ENCODE measurements at regions not wholly inside any gene's neighbourhood (a gene's known extent, or its start where the extent isn't known, plus 50 kb on each side); places are given as distances from the start of the nearest gene placed in this dataset.

DNA sequence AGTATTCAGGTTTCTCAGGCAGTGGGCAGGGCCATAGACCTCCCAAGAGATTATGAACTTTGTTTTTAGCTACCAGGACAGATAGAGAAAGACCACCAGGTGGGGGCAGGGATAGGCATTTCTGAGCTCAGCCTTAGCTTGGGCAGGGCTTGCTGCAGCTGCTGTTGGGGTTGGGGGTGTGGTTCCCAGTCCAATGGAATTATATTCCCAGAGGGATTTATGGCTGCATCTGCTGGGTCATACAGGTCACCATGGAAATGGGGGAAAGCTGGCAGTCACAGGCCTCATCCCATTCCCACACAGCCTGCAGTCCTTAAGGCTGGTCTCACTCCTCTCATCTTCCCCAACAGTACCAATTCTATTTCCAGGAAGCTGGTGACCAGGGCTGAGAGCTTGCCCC is 144.6 kb upstream of the ZPLD1 start:
- Mint-ChIP-seq H3K9me3 (peaks cover 2% of the 10 kb centered on the region), H3K4me1 (no peaks in the 10 kb centered on the region), H3K4me3 (no peak overlapping the region), H3K27me3 (peaks cover 7% of the 10 kb centered on the region), H3K27ac (no peak overlapping the region), H3K36me3 (no peaks in the 10 kb centered on the region)
- CTCF ChIA-PET: no interaction called here
- no peak for DNase-seq

- Mint-ChIP-seq H3K36me3 (peaks cover 2% of the 10 kb centered on the region), H3K4me3 (no peak overlapping the region), H3K27me3 (no peaks in the 10 kb centered on the region), H3K27ac (no peak overlapping the region), H3K4me1 (peaks cover 23% of the 10 kb centered on the region), H3K9me3 (peaks cover 4% of the 10 kb centered on the region)
- CTCF ChIA-PET: no interaction called here
- no peak for DNase-seq
Observed at GRCh38 chr3:102295756-102296155, 139.1 kb upstream of the ZPLD1 start.

- H3K4me1 Mint-ChIP-seq: peaks cover 31% of the 10 kb centered on the region
- H3K27ac Mint-ChIP-seq: no peak overlapping the region
- peaks cover 4% of the 10 kb centered on the region for H3K9me3 Mint-ChIP-seq
- no peak overlapping the region for H3K4me3 Mint-ChIP-seq
- CTCF ChIA-PET: no interaction called here
- no peaks in the 10 kb centered on the region for H3K27me3 Mint-ChIP-seq
- H3K36me3 Mint-ChIP-seq: peaks cover 2% of the 10 kb centered on the region
- no peak for DNase-seq
Observed at GRCh38 chr3:102297072-102297658, 137.7 kb upstream of the ZPLD1 start.

DNA sequence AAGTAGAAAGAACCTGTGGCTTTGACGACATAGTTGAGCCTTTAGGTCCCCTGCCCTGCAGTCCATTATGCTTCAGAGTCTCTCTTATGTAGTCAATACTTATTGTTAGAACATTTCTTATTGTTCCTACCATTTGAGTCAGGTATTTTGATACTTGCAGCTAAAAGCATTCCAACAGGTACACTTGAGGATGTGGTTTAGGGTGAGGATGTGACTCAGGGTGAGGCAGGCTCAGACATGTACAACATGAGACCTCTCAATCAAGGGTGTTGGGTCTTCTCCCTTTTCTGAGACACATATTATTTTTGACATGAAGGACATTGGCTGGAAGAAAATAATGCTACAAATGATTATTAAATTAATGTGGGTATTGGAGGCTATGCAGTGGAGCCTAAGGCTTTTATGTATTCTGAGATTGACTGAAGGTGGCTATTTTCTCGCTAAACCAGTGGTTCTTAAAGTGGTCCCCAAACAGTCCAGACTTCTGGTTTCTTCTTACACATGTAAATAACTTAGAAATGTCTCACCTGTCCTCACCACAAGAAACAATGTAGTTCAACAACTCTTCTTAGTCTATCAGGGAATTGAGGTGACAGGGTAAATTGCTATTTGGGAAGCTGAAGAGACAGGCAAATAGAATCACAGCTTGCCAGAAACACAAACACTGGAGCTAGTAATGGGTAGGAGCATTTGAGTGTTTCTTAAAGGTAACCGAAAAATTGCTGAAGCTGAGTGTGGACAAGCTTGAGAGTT is 135.5 kb upstream of the ZPLD1 start:
- Mint-ChIP-seq H3K27ac (peak overlapping the region; percentile 64), H3K27me3 (peaks cover 4% of the 10 kb centered on the region), H3K4me3 (no peak overlapping the region), H3K4me1 (peaks cover 31% of the 10 kb centered on the region), H3K9me3 (peaks cover 2% of the 10 kb centered on the region), H3K36me3 (peaks cover 2% of the 10 kb centered on the region)
- DNase-seq: peak; percentile 29
- CTCF ChIA-PET: interaction anchor here (1.0 kb wide), 1 partner anchor 70 kb away, joined by 3 read pairs; no protein-coding TSS in a partner anchor

- Mint-ChIP-seq H3K27me3 (peaks cover 4% of the 10 kb centered on the region), H3K4me3 (no peak overlapping the region), H3K9me3 (peaks cover 2% of the 10 kb centered on the region), H3K4me1 (peaks cover 26% of the 10 kb centered on the region), H3K27ac (no peak overlapping the region), H3K36me3 (peaks cover 2% of the 10 kb centered on the region)
- no peak for DNase-seq
- CTCF ChIA-PET: no interaction called here
Observed at GRCh38 chr3:102301155-102301880, 133.5 kb upstream of the ZPLD1 start.

GRCh38 chr3:102302020-102302419 is 132.8 kb upstream of the ZPLD1 start:
- peaks cover 5% of the 10 kb centered on the region for H3K27me3 Mint-ChIP-seq
- H3K36me3 Mint-ChIP-seq: peaks cover 2% of the 10 kb centered on the region
- no peak overlapping the region for H3K4me3 Mint-ChIP-seq
- no peak for DNase-seq
- CTCF ChIA-PET: no interaction called here
- H3K9me3 Mint-ChIP-seq: peaks cover 2% of the 10 kb centered on the region
- no peak overlapping the region for H3K27ac Mint-ChIP-seq
- H3K4me1 Mint-ChIP-seq: peaks cover 26% of the 10 kb centered on the region

DNA sequence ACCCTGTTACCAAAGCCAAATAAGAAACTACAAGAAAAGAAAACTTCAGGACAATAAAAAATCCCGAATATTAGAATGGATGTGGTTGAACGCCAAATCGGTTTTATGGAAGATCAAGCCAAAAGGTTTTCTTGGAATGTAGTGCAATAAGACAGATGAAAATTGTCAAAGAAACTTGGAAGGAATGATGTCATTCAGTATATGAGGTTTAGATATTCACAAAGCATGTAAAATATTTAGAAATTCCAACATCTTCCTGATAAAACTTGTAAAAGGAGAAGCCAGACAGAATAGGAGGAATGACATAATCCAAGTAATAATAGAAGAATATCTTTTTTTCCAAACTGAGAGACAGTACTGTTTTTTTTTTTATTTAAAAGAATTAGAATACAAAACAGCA is 130.3 kb upstream of the ZPLD1 start:
- Mint-ChIP-seq H3K4me3 (no peak overlapping the region), H3K9me3 (no peaks in the 10 kb centered on the region), H3K27me3 (peaks cover 16% of the 10 kb centered on the region), H3K27ac (no peak overlapping the region), H3K36me3 (no peaks in the 10 kb centered on the region), H3K4me1 (peaks cover 16% of the 10 kb centered on the region)
- no peak for DNase-seq
- CTCF ChIA-PET: no interaction called here

DNA sequence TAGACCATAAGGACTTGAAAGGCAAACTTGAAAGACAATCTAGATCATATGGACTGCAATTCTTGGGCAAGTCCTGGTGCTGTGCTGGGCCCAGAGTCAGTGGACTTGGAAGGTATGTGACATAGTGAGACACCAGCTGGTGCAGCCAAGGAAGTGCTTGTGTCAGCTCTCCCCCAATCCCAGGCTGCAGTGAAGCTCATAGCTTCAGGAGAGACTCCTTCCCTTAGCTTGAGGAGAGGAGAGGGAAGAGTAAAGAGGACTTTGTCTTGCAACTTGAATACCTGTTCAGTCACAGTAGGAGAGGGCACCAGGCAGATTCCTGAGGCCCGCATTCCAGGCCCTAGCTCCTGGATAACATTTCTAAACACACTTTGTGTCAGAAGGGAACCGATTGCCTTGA is 127.4 kb upstream of the ZPLD1 start:
- H3K4me3 Mint-ChIP-seq: no peak overlapping the region
- no peak overlapping the region for H3K27ac Mint-ChIP-seq
- DNase-seq: no peak
- H3K36me3 Mint-ChIP-seq: no peaks in the 10 kb centered on the region
- CTCF ChIA-PET: no interaction called here
- no peaks in the 10 kb centered on the region for H3K9me3 Mint-ChIP-seq
- H3K27me3 Mint-ChIP-seq: peaks cover 16% of the 10 kb centered on the region
- no peaks in the 10 kb centered on the region for H3K4me1 Mint-ChIP-seq

GRCh38 chr3:102329066-102329465 is 105.7 kb upstream of the ZPLD1 start:
- Mint-ChIP-seq H3K36me3 (no peaks in the 10 kb centered on the region), H3K9me3 (no peaks in the 10 kb centered on the region), H3K4me1 (no peaks in the 10 kb centered on the region), H3K27ac (no peak overlapping the region), H3K4me3 (no peak overlapping the region), H3K27me3 (no peaks in the 10 kb centered on the region)
- CTCF ChIA-PET: no interaction called here
- DNase-seq: no peak

GRCh38 chr3:102329561-102329960 is 105.3 kb upstream of the ZPLD1 start:
- no peaks in the 10 kb centered on the region for H3K36me3 Mint-ChIP-seq
- no peak for DNase-seq
- no peaks in the 10 kb centered on the region for H3K4me1 Mint-ChIP-seq
- CTCF ChIA-PET: no interaction called here
- H3K27ac Mint-ChIP-seq: no peak overlapping the region
- no peaks in the 10 kb centered on the region for H3K9me3 Mint-ChIP-seq
- no peaks in the 10 kb centered on the region for H3K27me3 Mint-ChIP-seq
- H3K4me3 Mint-ChIP-seq: no peak overlapping the region

DNA sequence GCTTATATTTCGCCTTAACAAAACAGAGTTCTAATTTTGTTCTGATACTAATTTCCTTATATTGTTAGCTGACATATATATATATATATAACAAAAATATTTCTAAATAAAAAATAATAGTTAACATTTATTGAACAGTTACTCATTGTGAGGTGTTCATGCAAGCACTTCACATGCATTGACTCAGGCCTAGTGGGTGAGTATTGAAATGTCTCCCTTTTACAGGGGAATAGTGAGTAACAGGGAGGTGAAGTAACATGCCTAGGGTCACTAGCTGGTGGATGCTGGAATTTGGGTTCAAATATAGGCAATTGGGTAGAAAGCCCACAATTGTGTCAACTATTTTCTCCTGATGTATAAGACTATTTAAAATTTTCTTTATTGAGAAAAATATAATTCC is 102.6 kb upstream of the ZPLD1 start:
- Mint-ChIP-seq H3K36me3 (no peaks in the 10 kb centered on the region), H3K27me3 (no peaks in the 10 kb centered on the region), H3K27ac (no peak overlapping the region), H3K4me3 (no peak overlapping the region), H3K4me1 (no peaks in the 10 kb centered on the region), H3K9me3 (no peaks in the 10 kb centered on the region)
- DNase-seq: no peak
- CTCF ChIA-PET: no interaction called here

- no peak overlapping the region for H3K27ac Mint-ChIP-seq
- H3K36me3 Mint-ChIP-seq: no peaks in the 10 kb centered on the region
- no peaks in the 10 kb centered on the region for H3K9me3 Mint-ChIP-seq
- H3K4me3 Mint-ChIP-seq: no peak overlapping the region
- no peak for DNase-seq
- H3K4me1 Mint-ChIP-seq: no peaks in the 10 kb centered on the region
- H3K27me3 Mint-ChIP-seq: no peaks in the 10 kb centered on the region
- CTCF ChIA-PET: no interaction called here
Observed at GRCh38 chr3:102332934-102333333, 101.9 kb upstream of the ZPLD1 start.

- no peaks in the 10 kb centered on the region for H3K27me3 Mint-ChIP-seq
- no peak overlapping the region for H3K4me3 Mint-ChIP-seq
- H3K27ac Mint-ChIP-seq: no peak overlapping the region
- H3K4me1 Mint-ChIP-seq: no peaks in the 10 kb centered on the region
- H3K36me3 Mint-ChIP-seq: no peaks in the 10 kb centered on the region
- DNase-seq: no peak
- H3K9me3 Mint-ChIP-seq: no peaks in the 10 kb centered on the region
- CTCF ChIA-PET: no interaction called here
Observed at GRCh38 chr3:102336130-102336529, 98.7 kb upstream of the ZPLD1 start.

DNA sequence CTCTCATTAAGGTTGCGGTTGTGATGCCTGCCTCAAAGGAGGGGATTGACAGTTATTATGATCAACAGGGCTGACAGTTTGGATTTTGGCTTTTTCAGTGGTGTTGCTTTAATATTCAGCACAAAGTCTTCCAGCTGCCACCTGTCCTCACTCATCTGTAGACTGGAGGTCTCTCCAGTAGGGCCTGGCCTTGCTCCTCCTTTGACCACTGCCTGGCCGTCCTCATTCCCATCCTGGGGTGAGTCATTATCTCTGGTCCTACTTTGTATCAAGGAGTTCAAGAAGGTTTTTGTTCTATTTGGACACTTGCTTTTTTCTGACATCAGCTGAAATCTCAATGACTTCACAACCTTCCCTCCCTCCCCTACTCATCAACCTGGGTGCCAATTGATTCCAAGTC is 95.1 kb upstream of the ZPLD1 start:
- H3K9me3 Mint-ChIP-seq: no peaks in the 10 kb centered on the region
- no peaks in the 10 kb centered on the region for H3K27me3 Mint-ChIP-seq
- H3K27ac Mint-ChIP-seq: no peak overlapping the region
- CTCF ChIA-PET: interaction anchor here (1.3 kb wide), 1 partner anchor 23 kb away, joined by 3 read pairs; no protein-coding TSS in a partner anchor
- H3K4me3 Mint-ChIP-seq: no peak overlapping the region
- DNase-seq: no peak
- H3K36me3 Mint-ChIP-seq: no peaks in the 10 kb centered on the region
- no peaks in the 10 kb centered on the region for H3K4me1 Mint-ChIP-seq

DNA sequence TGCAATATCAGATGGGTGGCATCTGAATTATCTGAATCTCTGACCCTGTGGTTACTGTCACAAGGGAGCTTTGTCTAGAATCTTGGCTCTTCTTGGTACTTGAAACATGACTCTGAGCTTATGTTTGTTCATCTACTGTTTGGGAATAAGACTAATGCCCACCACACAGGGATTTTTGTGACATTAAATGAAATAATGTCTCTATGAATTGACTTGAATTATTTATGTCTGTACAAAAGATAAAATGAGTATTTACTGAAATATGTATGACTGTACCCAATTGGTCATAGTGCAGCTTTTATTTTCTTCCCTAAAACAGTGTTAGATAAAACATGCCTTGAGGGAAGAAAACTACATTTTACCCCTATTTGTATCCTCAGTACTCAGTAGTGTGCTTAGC is 87.9 kb upstream of the ZPLD1 start:
- DNase-seq: no peak
- Mint-ChIP-seq H3K27me3 (no peaks in the 10 kb centered on the region), H3K9me3 (no peaks in the 10 kb centered on the region), H3K4me3 (no peak overlapping the region), H3K27ac (no peak overlapping the region), H3K36me3 (no peaks in the 10 kb centered on the region), H3K4me1 (no peaks in the 10 kb centered on the region)
- CTCF ChIA-PET: no interaction called here
